ENCODE measurements at regions not wholly inside any gene's neighbourhood (a gene's known extent, or its start where the extent isn't known, plus 50 kb on each side); places are given as distances from the start of the nearest gene placed in this dataset.

- CTCF ChIA-PET, result no interaction called here
- Mint-ChIP-seq H3K27me3 (no peaks in the 10 kb centered on the region), H3K27ac (no peak overlapping the region), H3K9me3 (peaks cover 8% of the 10 kb centered on the region), H3K4me3 (no peak overlapping the region), H3K4me1 (no peaks in the 10 kb centered on the region), H3K36me3 (ENCODE audit: low read depth) (no peaks in the 10 kb centered on the region)
- DNase-seq, result no peak
- POLR2A ChIA-PET, result no interaction called here
Measured at GRCh38 chr9:16043756-16044578, 491.1 kb downstream of the CCDC171 start.

- DNase-seq, result no peak
- Mint-ChIP-seq H3K36me3 (ENCODE audit: low read depth) (no peaks in the 10 kb centered on the region), H3K27ac (no peak overlapping the region), H3K4me1 (no peaks in the 10 kb centered on the region), H3K4me3 (no peak overlapping the region), H3K27me3 (no peaks in the 10 kb centered on the region), H3K9me3 (peaks cover 8% of the 10 kb centered on the region)
- POLR2A ChIA-PET, result no interaction called here
- CTCF ChIA-PET, result no interaction called here
Measured at GRCh38 chr9:16044579-16044881, 491.7 kb downstream of the CCDC171 start.

GRCh38 chr9:16045651-16046280, 492.9 kb downstream of the CCDC171 start:
- H3K4me1 Mint-ChIP-seq, result no peaks in the 10 kb centered on the region
- no peaks in the 10 kb centered on the region for H3K36me3 Mint-ChIP-seq (ENCODE audit: low read depth)
- H3K9me3 Mint-ChIP-seq, result peaks cover 8% of the 10 kb centered on the region
- no peak for DNase-seq
- ChIA-PET POLR2A (interaction anchor here (0.6 kb wide), 1 partner anchor 34 kb away, joined by 3 read pairs; no protein-coding TSS in a partner anchor), CTCF (no interaction called here)
- no peak overlapping the region for H3K27ac Mint-ChIP-seq
- H3K4me3 Mint-ChIP-seq, result no peak overlapping the region
- no peaks in the 10 kb centered on the region for H3K27me3 Mint-ChIP-seq

- no peak for DNase-seq
- H3K9me3 Mint-ChIP-seq, result peaks cover 8% of the 10 kb centered on the region
- no peaks in the 10 kb centered on the region for H3K36me3 Mint-ChIP-seq (ENCODE audit: low read depth)
- CTCF ChIA-PET, result no interaction called here
- POLR2A ChIA-PET, result no interaction called here
- no peak overlapping the region for H3K27ac Mint-ChIP-seq
- no peaks in the 10 kb centered on the region for H3K27me3 Mint-ChIP-seq
- no peak overlapping the region for H3K4me3 Mint-ChIP-seq
- no peaks in the 10 kb centered on the region for H3K4me1 Mint-ChIP-seq
Measured at GRCh38 chr9:16046713-16047112, 493.9 kb downstream of the CCDC171 start.

- Mint-ChIP-seq H3K27me3 (no peaks in the 10 kb centered on the region), H3K9me3 (peaks cover 8% of the 10 kb centered on the region), H3K4me1 (no peaks in the 10 kb centered on the region), H3K27ac (no peak overlapping the region), H3K4me3 (no peak overlapping the region), H3K36me3 (ENCODE audit: low read depth) (no peaks in the 10 kb centered on the region)
- no peak for DNase-seq
- CTCF ChIA-PET, result interaction anchor here (0.5 kb wide), 1 partner anchor 93 kb away, joined by 3 read pairs; no protein-coding TSS in a partner anchor
- POLR2A ChIA-PET, result no interaction called here
Measured at GRCh38 chr9:16048129-16048528, 495.3 kb downstream of the CCDC171 start.

- CTCF ChIA-PET, result no interaction called here
- DNase-seq, result no peak
- Mint-ChIP-seq H3K4me3 (no peak overlapping the region), H3K27me3 (no peaks in the 10 kb centered on the region), H3K27ac (no peak overlapping the region), H3K36me3 (ENCODE audit: low read depth) (no peaks in the 10 kb centered on the region), H3K9me3 (peaks cover 6% of the 10 kb centered on the region), H3K4me1 (no peaks in the 10 kb centered on the region)
- POLR2A ChIA-PET, result no interaction called here
Measured at GRCh38 chr9:16052146-16052545, 499.3 kb downstream of the CCDC171 start.

GRCh38 chr9:16052757-16053530, 500.1 kb downstream of the CCDC171 start:
- ChIA-PET POLR2A (no interaction called here), CTCF (no interaction called here)
- H3K27ac Mint-ChIP-seq, result no peak overlapping the region
- H3K9me3 Mint-ChIP-seq, result no peaks in the 10 kb centered on the region
- H3K27me3 Mint-ChIP-seq, result no peaks in the 10 kb centered on the region
- H3K4me1 Mint-ChIP-seq, result peaks cover under 1% of the 10 kb centered on the region
- H3K36me3 Mint-ChIP-seq (ENCODE audit: low read depth), result no peaks in the 10 kb centered on the region
- no peak overlapping the region for H3K4me3 Mint-ChIP-seq
- no peak for DNase-seq

GRCh38 chr9:16057541-16057940, 504.7 kb downstream of the CCDC171 start:
- Mint-ChIP-seq H3K4me1 (peaks cover 5% of the 10 kb centered on the region), H3K4me3 (no peak overlapping the region), H3K27me3 (no peaks in the 10 kb centered on the region), H3K36me3 (ENCODE audit: low read depth) (no peaks in the 10 kb centered on the region), H3K27ac (no peak overlapping the region), H3K9me3 (peaks cover 2% of the 10 kb centered on the region)
- ChIA-PET POLR2A (no interaction called here), CTCF (no interaction called here)
- no peak for DNase-seq

GRCh38 chr9:16058131-16058549, 505.3 kb downstream of the CCDC171 start:
- ChIA-PET CTCF (no interaction called here), POLR2A (no interaction called here)
- Mint-ChIP-seq H3K9me3 (peaks cover 2% of the 10 kb centered on the region), H3K27me3 (no peaks in the 10 kb centered on the region), H3K27ac (no peak overlapping the region), H3K36me3 (ENCODE audit: low read depth) (no peaks in the 10 kb centered on the region), H3K4me1 (peaks cover 5% of the 10 kb centered on the region), H3K4me3 (no peak overlapping the region)
- DNase-seq, result no peak

- Mint-ChIP-seq H3K4me3 (no peak overlapping the region), H3K9me3 (peaks cover 2% of the 10 kb centered on the region), H3K27ac (no peak overlapping the region), H3K27me3 (no peaks in the 10 kb centered on the region), H3K36me3 (ENCODE audit: low read depth) (no peaks in the 10 kb centered on the region), H3K4me1 (peaks cover 5% of the 10 kb centered on the region)
- POLR2A ChIA-PET, result no interaction called here
- no peak for DNase-seq
- CTCF ChIA-PET, result no interaction called here
Measured at GRCh38 chr9:16060436-16061129, 507.7 kb downstream of the CCDC171 start.

- POLR2A ChIA-PET, result no interaction called here
- no peak for DNase-seq
- H3K4me1 Mint-ChIP-seq, result peaks cover 5% of the 10 kb centered on the region
- no peaks in the 10 kb centered on the region for H3K36me3 Mint-ChIP-seq (ENCODE audit: low read depth)
- CTCF ChIA-PET, result no interaction called here
- H3K27me3 Mint-ChIP-seq, result no peaks in the 10 kb centered on the region
- peaks cover 4% of the 10 kb centered on the region for H3K9me3 Mint-ChIP-seq
- H3K4me3 Mint-ChIP-seq, result no peak overlapping the region
- H3K27ac Mint-ChIP-seq, result no peak overlapping the region
Measured at GRCh38 chr9:16062542-16063240, 509.8 kb downstream of the CCDC171 start.

- POLR2A ChIA-PET, result no interaction called here
- CTCF ChIA-PET, result no interaction called here
- H3K27me3 Mint-ChIP-seq, result no peaks in the 10 kb centered on the region
- peaks cover 5% of the 10 kb centered on the region for H3K9me3 Mint-ChIP-seq
- no peaks in the 10 kb centered on the region for H3K36me3 Mint-ChIP-seq (ENCODE audit: low read depth)
- H3K4me1 Mint-ChIP-seq, result peaks cover 2% of the 10 kb centered on the region
- no peak for DNase-seq
- no peak overlapping the region for H3K27ac Mint-ChIP-seq
- H3K4me3 Mint-ChIP-seq, result no peak overlapping the region
Measured at GRCh38 chr9:16063241-16063591, 510.4 kb downstream of the CCDC171 start.

GRCh38 chr9:16064771-16065170, 511.9 kb downstream of the CCDC171 start:
- H3K27me3 Mint-ChIP-seq, result no peaks in the 10 kb centered on the region
- no peaks in the 10 kb centered on the region for H3K4me1 Mint-ChIP-seq
- H3K36me3 Mint-ChIP-seq (ENCODE audit: low read depth), result no peaks in the 10 kb centered on the region
- no peak overlapping the region for H3K4me3 Mint-ChIP-seq
- ChIA-PET POLR2A (no interaction called here), CTCF (no interaction called here)
- H3K27ac Mint-ChIP-seq, result no peak overlapping the region
- H3K9me3 Mint-ChIP-seq, result peaks cover 8% of the 10 kb centered on the region
- no peak for DNase-seq

Measured in activated CD4-positive, alpha-beta memory T cell treated with anti-CD3 and anti-CD28 coated beads, Interleukin-2, amount 10 ng/mL, durations not matched to agents 7 days and 5 days (primary cell).